ENCODE measurements at regions not wholly inside any gene's neighbourhood (a gene's known extent, or its start where the extent isn't known, plus 50 kb on each side); places are given as distances from the start of the nearest gene placed in this dataset.

DNA sequence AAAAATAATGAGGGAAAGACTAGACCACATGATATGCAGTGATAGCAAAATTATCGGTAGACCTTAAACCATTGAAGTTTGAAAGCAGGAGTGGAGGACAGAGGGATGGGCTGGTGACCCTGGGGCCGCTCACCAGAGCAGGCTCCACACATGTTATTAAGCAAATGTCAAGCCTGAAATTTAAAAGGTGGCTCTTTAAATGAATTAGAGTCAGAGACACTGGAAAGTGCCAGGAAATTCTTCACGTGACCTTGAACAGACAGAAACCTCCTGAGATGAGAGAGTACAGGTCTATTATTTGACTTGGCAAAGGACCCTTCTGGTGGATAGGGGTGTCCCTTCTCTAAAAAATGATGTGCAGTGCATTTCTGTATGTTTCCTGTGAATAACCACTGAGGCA is 111.0 kb upstream of the CPEB4 start:
- no peak overlapping the region for H3K56ac ChIP-seq (ENCODE audit: insufficient read length, low read depth, low read length)
- Mint-ChIP-seq H3K36me3 (ENCODE audit: insufficient read depth in 1 of 3, low read depth in 3 of 3) (no peaks in the 10 kb centered on the region), H3K27me3 (ENCODE audit: low read depth) (peaks cover 8% of the 10 kb centered on the region), H3K27ac (no peak overlapping the region), H3K4me1 (peaks cover 23 to 28% of the 10 kb centered on the region in 2 experiments), H3K9me3 (no peaks in the 10 kb centered on the region), H3K4me3 (no peak overlapping the region)
- no peaks in the 10 kb centered on the region for H3K79me1 ChIP-seq (ENCODE audit: insufficient read depth, low read depth, low read length, poor library complexity, severe bottlenecking)
- no peak overlapping the region for H3K9ac ChIP-seq (ENCODE audit: extremely low read depth, insufficient read length, low read length)
- H3K9me3 ChIP-seq (ENCODE audit: control insufficient read depth, low read depth, low read length), result no peaks in the 10 kb centered on the region
- no peak overlapping the region for H2BK120ac ChIP-seq (ENCODE audit: low read depth, low read length, poor library complexity, severe bottlenecking)
- no peak overlapping the region for H2BK15ac ChIP-seq (ENCODE audit: low read depth, low read length)
- DNase-seq, result no peak
- no CpG with 5 or more reads among the region's 3 CpGs for WGBS (ENCODE audit: extremely low coverage, insufficient read length, low lambda C conversion rate)
- no peak overlapping the region for H3K27ac ChIP-seq (ENCODE audit: insufficient read length, low read depth, low read length)
- no peak overlapping the region for H4K91ac ChIP-seq (ENCODE audit: insufficient read length, low read depth, low read length)
- H2AK5ac ChIP-seq (ENCODE audit: insufficient read length, low read length), result no peak overlapping the region
- no peak overlapping the region for H3T11ph ChIP-seq (ENCODE audit: low read length)
- H3K23ac ChIP-seq (ENCODE audit: insufficient read length, low read depth, low read length), result no peak overlapping the region
- H3K23me2 ChIP-seq (ENCODE audit: insufficient read length, low read depth, low read length, poor library complexity, severe bottlenecking), result no peaks in the 10 kb centered on the region
- TF ChIP-seq, protein P1, sequence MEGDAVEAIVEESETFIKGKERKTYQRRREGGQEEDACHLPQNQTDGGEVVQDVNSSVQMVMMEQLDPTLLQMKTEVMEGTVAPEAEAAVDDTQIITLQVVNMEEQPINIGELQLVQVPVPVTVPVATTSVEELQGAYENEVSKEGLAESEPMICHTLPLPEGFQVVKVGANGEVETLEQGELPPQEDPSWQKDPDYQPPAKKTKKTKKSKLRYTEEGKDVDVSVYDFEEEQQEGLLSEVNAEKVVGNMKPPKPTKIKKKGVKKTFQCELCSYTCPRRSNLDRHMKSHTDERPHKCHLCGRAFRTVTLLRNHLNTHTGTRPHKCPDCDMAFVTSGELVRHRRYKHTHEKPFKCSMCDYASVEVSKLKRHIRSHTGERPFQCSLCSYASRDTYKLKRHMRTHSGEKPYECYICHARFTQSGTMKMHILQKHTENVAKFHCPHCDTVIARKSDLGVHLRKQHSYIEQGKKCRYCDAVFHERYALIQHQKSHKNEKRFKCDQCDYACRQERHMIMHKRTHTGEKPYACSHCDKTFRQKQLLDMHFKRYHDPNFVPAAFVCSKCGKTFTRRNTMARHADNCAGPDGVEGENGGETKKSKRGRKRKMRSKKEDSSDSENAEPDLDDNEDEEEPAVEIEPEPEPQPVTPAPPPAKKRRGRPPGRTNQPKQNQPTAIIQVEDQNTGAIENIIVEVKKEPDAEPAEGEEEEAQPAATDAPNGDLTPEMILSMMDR (conservative IDR thresholded peaks at IDR 0.05), result no peak
- H2BK5ac ChIP-seq (ENCODE audit: insufficient read length, low read length), result no peak overlapping the region
- H2AFZ ChIP-seq (ENCODE audit: low read length), result no peak overlapping the region
- no peaks in the 10 kb centered on the region for H4K20me1 ChIP-seq (ENCODE audit: control insufficient read depth, insufficient read depth, insufficient read length)
- no peaks in the 10 kb centered on the region for H3K27me3 ChIP-seq (ENCODE audit: insufficient read depth, low read length)
- H3K79me2 ChIP-seq (ENCODE audit: insufficient read depth, low read length), result no peaks in the 10 kb centered on the region
- peaks cover 2% of the 10 kb centered on the region for H3K4me1 ChIP-seq (ENCODE audit: insufficient read depth, low read length)
- H3K4ac ChIP-seq (ENCODE audit: low read depth, low read length), result no peak overlapping the region
- no peak overlapping the region for H3K4me2 ChIP-seq (ENCODE audit: insufficient read depth, insufficient read length, low read length)
- H2BK20ac ChIP-seq (ENCODE audit: low read depth, low read length, poor library complexity, severe bottlenecking), result no peak overlapping the region
- no peak overlapping the region for H3K18ac ChIP-seq (ENCODE audit: insufficient read length, low read depth, low read length)
- H4K8ac ChIP-seq (replicated peaks; ENCODE audit: insufficient read length, low read depth, low read length), result no peak overlapping the region
- no peak overlapping the region for H4K5ac ChIP-seq (ENCODE audit: insufficient read length, low read depth, low read length)
- no peak overlapping the region for H3K14ac ChIP-seq (ENCODE audit: insufficient read depth, low read length)
- H2BK12ac ChIP-seq (ENCODE audit: insufficient read length, low read depth, low read length), result no peak overlapping the region

Data from H9 (cell line).